ENCODE measurements at regions not wholly inside any gene's neighbourhood (a gene's known extent, or its start where the extent isn't known, plus 50 kb on each side); places are given as distances from the start of the nearest gene placed in this dataset.

GRCh38 chr10:34031400-34031799 is 696.9 kb upstream of the NRP1 start:
- no peaks in the 10 kb centered on the region for H3K9me3 ChIP-seq
- H3K4me3 ChIP-seq, result no peak overlapping the region
- no peak overlapping the region for H3K27ac ChIP-seq
- TF ChIP-seq CTCF (IDR thresholded peaks at IDR 0.05) (no peak), POLR2A (IDR thresholded peaks at IDR 0.05) (no peak)
- no peaks in the 10 kb centered on the region for H3K4me1 ChIP-seq
- intact Hi-C loops (cut with DNase I; ENCODE audit: low total_unique reads), result no loop called here
- H3K27me3 ChIP-seq, result no peaks in the 10 kb centered on the region
- H3K36me3 ChIP-seq, result no peaks in the 10 kb centered on the region
- DNase-seq, result peak; percentile 49 to 50

DNA sequence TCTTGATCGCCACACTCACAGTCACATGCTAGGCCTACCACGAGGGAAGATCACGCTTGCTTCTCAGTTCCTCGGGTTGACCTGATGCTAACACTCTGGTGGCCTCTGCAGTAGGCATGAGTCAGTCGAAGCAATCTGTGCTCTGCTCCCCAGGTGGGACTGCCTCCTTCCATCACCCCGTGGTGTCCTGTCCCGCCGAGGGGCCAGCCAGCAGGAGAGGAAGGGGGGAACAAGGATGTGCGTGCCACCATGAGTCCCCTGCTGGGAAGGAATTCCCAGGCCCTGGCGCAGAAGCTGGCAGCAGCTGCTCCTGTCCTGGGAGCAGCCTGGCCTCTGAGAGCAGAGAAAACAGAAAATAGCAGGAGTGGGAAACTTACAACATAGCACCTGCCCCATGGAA is 695.0 kb upstream of the NRP1 start:
- no peaks in the 10 kb centered on the region for H3K27me3 ChIP-seq
- H3K4me3 ChIP-seq, result no peak overlapping the region
- TF ChIP-seq CTCF (IDR thresholded peaks at IDR 0.05) (no peak), POLR2A (IDR thresholded peaks at IDR 0.05) (no peak)
- no peaks in the 10 kb centered on the region for H3K4me1 ChIP-seq
- H3K27ac ChIP-seq, result no peak overlapping the region
- H3K9me3 ChIP-seq, result no peaks in the 10 kb centered on the region
- DNase-seq, result no peak
- H3K36me3 ChIP-seq, result no peaks in the 10 kb centered on the region
- intact Hi-C loops (cut with DNase I; ENCODE audit: low total_unique reads), result no loop called here

- intact Hi-C loops (cut with DNase I; ENCODE audit: low total_unique reads), result no loop called here
- Histone ChIP-seq H3K4me1 (no peaks in the 10 kb centered on the region), H3K27me3 (no peaks in the 10 kb centered on the region), H3K36me3 (no peaks in the 10 kb centered on the region), H3K27ac (no peak overlapping the region), H3K4me3 (no peak overlapping the region), H3K9me3 (no peaks in the 10 kb centered on the region)
- TF ChIP-seq POLR2A (IDR thresholded peaks at IDR 0.05), result no peak
- TF ChIP-seq CTCF (IDR thresholded peaks at IDR 0.05), result no peak
- no peak for DNase-seq
These were observed 694.5 kb upstream of the NRP1 start for GRCh38 chr10:34028936-34029335.

DNA sequence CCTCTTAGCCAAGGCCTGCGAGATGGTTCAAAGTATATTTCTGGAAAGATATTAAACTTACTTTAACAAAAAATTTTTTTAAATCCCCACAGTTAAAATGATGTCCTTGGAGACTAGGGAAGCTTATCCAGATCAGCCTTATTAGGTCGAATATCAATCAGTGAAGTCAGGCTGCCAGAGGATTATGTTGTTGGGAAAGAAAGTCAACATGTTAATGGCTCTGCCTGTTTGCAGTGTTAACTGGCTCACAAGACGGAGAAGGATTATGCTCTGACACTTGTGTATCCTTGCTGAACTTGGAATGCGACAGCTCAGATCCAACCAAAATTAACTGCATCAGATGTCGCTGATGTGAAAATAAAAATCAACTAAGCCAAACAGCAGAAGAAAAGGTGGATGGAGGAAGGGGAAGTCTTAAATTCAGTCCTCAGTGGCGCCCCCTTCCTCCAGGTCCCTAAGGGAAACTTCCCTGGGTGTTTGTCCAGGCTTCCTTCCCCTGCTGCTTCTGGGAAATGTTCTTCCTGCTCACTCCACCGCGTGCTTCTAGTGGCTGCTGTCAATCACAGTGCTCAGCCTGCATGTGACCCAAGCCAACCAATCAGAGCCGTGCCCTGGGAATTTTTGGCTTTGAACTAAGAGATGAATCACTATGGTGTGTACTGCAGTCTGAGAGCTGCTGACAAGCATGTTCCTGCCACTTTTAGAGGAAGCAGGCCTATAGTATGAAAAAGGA is 690.4 kb upstream of the NRP1 start:
- TF ChIP-seq CTCF (IDR thresholded peaks at IDR 0.05), result no peak
- TF ChIP-seq POLR2A (IDR thresholded peaks at IDR 0.05), result no peak
- no peak overlapping the region for H3K4me3 ChIP-seq

GRCh38 chr10:34024282-34024681 is 689.8 kb upstream of the NRP1 start:
- no peak for DNase-seq
- Histone ChIP-seq H3K36me3 (no peaks in the 10 kb centered on the region), H3K9me3 (no peaks in the 10 kb centered on the region), H3K4me1 (no peaks in the 10 kb centered on the region), H3K4me3 (no peak overlapping the region), H3K27me3 (no peaks in the 10 kb centered on the region), H3K27ac (no peak overlapping the region)
- TF ChIP-seq CTCF (IDR thresholded peaks at IDR 0.05) (no peak), POLR2A (IDR thresholded peaks at IDR 0.05) (no peak)
- intact Hi-C loops (cut with DNase I; ENCODE audit: low total_unique reads), result no loop called here

More for the DNA sequence above, 690.4 kb upstream of the NRP1 start:
- H3K9me3 ChIP-seq, result no peaks in the 10 kb centered on the region
- no peak overlapping the region for H3K27ac ChIP-seq
- H3K4me1 ChIP-seq, result no peaks in the 10 kb centered on the region
- H3K36me3 ChIP-seq, result no peaks in the 10 kb centered on the region
- no peak for DNase-seq
- H3K27me3 ChIP-seq, result no peaks in the 10 kb centered on the region
- intact Hi-C loops (cut with DNase I; ENCODE audit: low total_unique reads), result no loop called here

All from uterus (tissue), 3 donors.